ENCODE measurements at regions not wholly inside any gene's neighbourhood (a gene's known extent, or its start where the extent isn't known, plus 50 kb on each side); places are given as distances from the start of the nearest gene placed in this dataset.

GRCh38 chr16:52634528-52634927 is 87.6 kb upstream of the TOX3 start:
- no peak for DNase-seq

GRCh38 chr16:52634104-52634503 is 87.2 kb upstream of the TOX3 start:
- no peak for DNase-seq

DNA sequence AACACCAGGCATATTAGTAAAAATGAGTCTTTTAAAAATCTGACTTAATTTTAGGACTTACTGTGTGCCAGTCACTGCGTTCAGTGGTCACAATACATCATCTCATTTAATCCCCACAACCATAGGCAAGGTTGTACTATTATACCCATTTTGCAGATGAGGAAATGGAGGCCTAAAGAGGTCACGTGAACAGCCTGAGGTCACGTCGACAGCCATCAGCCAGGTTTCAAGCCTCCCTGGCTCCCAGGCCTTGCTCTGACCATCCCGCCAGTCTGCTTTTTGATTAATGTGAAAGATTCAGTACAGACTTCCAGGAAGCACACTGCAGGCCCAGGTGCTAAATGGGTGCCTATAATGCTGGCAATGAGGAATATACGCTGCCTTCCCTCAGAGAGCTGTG is 86.3 kb upstream of the TOX3 start:
- DNase-seq: no peak

- DNase-seq: no peak
These were observed 84.8 kb upstream of the TOX3 start for GRCh38 chr16:52631711-52632110.

GRCh38 chr16:52630711-52631110 is 83.8 kb upstream of the TOX3 start:
- DNase-seq: no peak

DNA sequence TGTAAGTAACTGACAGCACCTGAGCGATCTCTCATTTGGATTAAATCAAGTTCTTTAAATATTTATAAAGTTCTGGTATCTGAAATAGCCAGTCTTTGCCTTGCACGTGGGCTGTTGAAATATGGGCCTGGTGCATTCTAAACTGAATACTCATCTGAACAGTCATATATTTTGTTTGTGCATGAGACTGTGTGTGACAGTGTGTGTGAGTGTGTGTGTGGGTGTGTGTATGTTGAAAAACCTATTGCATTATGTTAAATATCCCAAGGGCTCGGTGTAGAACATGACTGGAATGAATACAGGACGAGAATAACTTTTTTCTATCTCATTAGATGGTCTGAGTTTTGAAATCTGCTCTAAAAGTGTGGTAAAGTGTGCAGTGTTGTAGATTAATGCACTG is 82.4 kb upstream of the TOX3 start:
- DNase-seq: no peak

DNA sequence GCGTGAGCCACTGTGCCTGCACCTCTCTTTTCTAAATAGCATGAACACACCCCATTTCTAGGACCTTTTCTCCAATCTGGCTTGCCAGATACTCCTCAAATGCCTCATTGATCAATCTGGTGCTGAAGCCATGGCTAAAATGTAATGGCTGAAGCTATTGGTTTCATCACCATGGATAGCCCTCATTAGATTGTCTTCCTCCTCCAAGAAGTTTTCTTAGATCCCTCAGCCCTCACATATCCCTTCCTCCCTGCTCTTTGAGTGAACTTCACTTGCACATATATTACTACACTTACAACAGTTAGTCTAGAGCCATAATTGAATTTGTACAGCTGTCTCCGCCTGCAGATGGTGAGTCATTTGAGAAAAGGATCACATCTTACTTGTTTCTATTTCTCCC is 77.9 kb upstream of the TOX3 start:
- DNase-seq: no peak

DNA sequence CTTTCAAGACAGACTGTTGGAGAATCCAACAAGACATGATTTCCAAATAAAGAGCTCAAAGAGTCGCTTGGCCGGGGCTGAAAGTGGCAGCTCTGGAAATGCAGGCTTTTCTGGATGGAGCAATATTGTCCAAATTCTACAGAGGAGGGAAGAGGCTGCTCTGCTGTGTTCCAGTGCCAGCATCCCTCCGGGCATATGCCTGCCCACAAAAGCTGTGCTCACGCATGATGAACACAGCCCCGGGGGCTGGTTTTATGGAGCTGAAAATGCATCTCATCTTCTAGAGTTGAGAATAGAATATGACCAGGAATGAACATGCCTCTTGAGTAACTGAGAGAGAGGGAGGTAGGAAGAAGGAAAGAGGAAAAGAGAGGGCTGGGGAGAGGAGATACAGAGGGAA is 74.7 kb upstream of the TOX3 start:
- no peak for DNase-seq

DNA sequence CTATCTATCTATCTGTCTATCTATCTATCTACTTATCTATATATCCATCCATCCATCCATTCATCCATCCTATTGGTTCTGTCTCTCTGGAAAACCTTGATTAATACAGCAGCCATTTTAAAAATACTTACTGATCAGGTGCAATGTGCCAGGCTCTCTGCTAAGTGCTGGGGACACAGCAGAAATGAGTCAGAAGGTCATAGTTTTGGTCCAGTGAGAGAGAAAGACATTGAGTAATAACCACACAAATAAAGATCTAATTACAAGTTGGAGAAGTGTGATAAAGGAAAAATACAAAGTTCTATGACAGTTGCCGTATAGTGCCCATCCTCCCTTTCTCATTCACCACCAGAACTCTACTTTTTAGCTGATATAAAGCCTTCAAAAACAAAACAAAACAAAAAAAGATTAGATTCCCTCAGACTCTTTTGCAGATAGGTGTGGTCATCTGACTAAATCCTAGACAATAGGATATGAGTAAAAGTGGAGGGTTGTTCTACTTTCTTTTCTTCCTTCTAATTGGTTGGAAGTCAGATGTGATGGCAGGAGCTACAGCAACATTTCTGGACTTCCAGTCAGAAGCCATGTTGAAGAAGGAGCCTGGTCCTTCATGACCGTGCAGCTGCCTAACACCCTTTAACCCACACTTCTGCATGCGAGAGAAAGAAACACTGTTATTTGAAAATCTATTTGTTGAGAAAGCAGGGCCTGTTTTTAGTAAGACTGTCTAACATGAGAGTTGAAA is 72.0 kb upstream of the TOX3 start:
- no peak for DNase-seq

GRCh38 chr16:52617591-52617990 is 70.6 kb upstream of the TOX3 start:
- DNase-seq: no peak

- no peak for DNase-seq
These were observed 66.6 kb upstream of the TOX3 start for GRCh38 chr16:52613508-52613907.

DNA sequence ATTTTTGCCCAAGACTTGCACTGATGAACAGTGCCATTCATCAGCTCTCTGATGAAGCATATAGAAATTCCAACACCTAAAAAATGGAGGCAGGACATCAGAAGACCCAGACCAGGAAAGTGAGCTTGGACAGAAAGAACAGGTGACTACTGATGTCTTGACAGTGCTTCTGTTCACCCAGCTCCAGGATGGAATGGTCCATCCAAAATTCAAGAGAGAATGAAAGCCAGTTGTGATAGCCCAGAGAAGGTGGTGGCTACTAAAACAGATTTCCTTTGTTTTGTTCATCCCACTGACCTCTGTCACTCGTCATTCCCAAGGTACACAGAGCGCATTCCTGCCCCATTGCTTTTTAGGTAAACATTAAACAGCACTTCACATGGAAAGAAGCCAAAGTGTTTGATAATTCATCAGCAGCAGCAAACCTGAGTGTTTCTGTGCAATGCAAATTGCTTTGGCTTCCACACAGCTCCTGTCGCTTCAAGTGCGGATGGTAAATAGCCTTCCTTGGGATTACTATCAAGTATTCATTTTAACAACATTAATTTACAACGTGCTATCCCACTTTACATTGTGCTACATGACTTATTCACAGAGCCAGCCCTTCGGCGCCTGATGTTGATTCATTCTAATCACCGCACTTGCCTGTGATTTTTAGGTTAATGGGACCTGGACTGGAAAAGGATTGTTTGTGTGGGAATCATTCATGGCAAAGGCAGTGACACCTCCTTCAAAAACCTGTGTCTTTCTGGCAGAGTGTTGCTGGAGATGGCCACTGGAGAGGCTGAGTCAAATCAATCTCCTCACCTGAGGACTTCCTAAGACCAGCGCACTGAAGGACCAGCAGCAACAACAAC is 65.1 kb upstream of the TOX3 start:
- no peak for DNase-seq

- DNase-seq: no peak
These were observed 56.1 kb upstream of the TOX3 start for GRCh38 chr16:52603015-52603414.

DNA sequence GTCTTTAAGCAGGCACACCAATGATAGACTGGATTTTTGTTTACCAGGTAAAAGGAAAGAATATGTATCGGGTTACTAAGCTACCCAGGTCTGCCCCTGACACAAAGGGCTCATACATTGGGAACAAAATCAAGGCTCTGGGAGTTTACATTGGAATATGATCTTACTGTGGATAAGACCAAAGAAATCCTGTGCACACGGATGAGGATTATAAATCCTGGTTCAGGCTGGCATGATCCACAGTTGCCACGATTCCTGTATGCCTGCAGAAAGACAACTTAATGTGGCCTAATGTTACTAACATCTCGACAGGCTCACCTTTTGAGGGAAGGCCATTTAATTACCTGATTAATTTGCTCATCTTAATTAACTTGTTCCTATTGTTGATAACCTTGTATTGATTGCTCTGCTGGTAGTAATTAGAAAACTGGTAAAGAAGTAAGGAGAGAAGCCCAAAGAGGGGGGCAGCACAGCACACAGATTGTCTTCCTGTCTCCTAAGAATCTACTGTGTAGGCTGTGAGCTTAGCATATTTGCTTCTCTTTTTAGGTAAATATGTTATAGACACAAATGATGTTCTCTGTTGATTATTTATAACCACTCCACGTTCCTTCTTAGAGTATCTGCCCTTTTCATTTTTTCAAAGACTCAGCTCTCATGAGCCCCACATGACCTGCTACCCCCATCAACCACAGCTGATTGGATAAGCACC is 51.0 kb upstream of the TOX3 start:
- peak; percentile 78 for DNase-seq

DNA sequence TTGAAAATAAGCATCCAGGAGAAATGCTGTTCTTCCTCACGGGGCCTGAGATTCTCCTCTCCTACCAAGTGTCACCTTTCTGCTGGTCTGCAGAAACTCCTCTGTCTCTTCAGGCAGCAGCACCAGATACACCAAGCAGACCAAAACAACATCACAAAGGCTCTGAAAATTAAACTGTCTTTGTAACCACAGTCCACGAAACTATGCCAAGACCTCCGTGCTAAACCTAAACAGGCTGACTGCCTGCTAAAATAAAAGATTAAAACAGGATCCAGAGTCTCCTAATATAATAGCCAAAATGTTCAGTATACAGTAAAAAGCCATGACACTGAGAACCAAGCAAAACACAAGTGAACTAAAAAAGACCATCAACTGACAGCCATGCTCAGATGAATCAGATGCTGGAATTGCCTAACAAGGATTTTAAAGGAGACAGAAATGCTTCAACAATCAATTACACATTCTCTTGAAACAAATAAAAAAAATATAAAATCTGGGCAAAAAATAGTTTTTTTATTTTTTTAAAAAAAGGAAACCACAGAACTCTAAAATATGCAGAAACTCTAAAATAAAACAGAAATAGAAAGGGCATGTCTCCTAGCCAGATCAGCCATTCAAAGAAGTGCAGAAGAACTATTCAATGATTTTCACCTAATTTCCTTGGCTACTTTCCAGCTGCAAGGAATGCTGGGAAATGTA is 50.3 kb upstream of the TOX3 start:
- no peak for DNase-seq

Data from NCI-H2107 (cell line).